Central memory CD8-positive, alpha-beta T cell (primary cell): ENCODE measurements at regions not wholly inside any gene's neighbourhood (a gene's known extent, or its start where the extent isn't known, plus 50 kb on each side); places are given as distances from the start of the nearest gene placed in this dataset.

ENCODE experiments used
- ATAC-seq: fragments of 150-1000 bp; cut with Tn5 transposase; replicated peaks from 2 replicates; pipeline ENCODE4 v1.10.0; 2022; ENCODE audit warnings: mild to moderate bottlenecking, moderate FRiP score, moderate number of reproducible peaks; ENCODE audit not compliant: poor library complexity, severe bottlenecking; ENCODE audit errors: extremely low read depth
- DNase-seq, 2 donors: peaks; one replicate each; pipeline ENCODE4 v3.0.0; 2021; ENCODE audit warnings: low spot score in 2 of 2
- H3K27ac Mint-ChIP-seq: one replicate; pipeline ENCODE4 v1.8.0; 2022; ENCODE audit warnings: low read depth, mild to moderate bottlenecking, moderate library complexity, mixed read lengths
- H3K27me3 Mint-ChIP-seq: one replicate; pipeline ENCODE4 v1.8.0; 2022; ENCODE audit warnings: mixed read lengths
- H3K36me3 Mint-ChIP-seq: one replicate; pipeline ENCODE4 v1.8.0; 2022; ENCODE audit warnings: mild to moderate bottlenecking, moderate library complexity, mixed read lengths; ENCODE audit not compliant: insufficient read depth
- H3K4me1 Mint-ChIP-seq: one replicate; pipeline ENCODE4 v1.8.0; 2022; ENCODE audit warnings: mixed read lengths
- H3K4me3 Mint-ChIP-seq: one replicate; pipeline ENCODE4 v1.8.0; 2022; ENCODE audit warnings: mild to moderate bottlenecking, moderate library complexity, mixed read lengths
- H3K9me3 Mint-ChIP-seq: one replicate; pipeline ENCODE4 v1.8.0; 2022; ENCODE audit warnings: mixed read lengths

DNA sequence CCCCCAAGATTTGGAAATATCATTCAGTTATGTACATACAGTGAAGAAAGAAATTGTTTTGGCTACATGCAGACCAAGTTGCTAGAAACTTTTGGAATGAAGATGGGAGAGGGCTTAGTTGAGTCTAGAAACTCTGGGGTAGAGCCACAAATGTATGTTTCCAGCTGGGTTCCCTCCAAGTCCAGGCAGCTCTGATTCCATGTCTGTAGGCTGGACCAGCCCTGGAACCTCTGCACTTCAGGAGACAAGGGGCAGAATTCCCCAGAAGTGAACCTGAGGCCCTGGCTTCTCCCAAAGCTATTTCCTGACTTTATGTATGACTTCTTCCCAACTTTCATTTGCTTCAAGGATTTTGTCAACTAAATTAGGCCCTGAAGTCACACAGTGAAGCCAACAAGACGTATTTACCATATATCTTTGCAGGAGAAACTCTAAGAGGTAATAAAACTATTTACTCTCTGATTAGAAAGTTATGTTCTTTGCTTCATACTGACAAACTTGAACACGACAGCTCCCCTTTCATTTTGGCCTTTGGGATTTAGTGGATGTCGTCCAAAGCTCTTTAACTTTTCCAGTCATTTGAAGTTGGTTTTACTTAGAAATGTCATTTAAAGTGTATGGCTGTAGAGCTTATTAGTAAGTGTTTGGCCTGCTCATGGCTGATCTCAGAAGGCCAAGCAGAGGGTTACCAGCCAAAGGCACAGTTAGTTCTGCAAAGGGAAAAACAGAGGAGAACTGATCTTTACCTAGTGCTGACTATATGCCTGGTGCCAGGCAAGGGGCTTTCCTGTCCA lies 152.0 kb upstream of the SLC28A3 start:
- H3K36me3 Mint-ChIP-seq: no peaks in the 10 kb centered on the region
- H3K4me1 Mint-ChIP-seq: no peaks in the 10 kb centered on the region
- no peak overlapping the region for H3K4me3 Mint-ChIP-seq
- no peak overlapping the region for H3K27ac Mint-ChIP-seq
- peaks cover 21% of the 10 kb centered on the region for H3K27me3 Mint-ChIP-seq
- DNase-seq (no peak), ATAC-seq (no peak)
- peaks cover 6% of the 10 kb centered on the region for H3K9me3 Mint-ChIP-seq

DNA sequence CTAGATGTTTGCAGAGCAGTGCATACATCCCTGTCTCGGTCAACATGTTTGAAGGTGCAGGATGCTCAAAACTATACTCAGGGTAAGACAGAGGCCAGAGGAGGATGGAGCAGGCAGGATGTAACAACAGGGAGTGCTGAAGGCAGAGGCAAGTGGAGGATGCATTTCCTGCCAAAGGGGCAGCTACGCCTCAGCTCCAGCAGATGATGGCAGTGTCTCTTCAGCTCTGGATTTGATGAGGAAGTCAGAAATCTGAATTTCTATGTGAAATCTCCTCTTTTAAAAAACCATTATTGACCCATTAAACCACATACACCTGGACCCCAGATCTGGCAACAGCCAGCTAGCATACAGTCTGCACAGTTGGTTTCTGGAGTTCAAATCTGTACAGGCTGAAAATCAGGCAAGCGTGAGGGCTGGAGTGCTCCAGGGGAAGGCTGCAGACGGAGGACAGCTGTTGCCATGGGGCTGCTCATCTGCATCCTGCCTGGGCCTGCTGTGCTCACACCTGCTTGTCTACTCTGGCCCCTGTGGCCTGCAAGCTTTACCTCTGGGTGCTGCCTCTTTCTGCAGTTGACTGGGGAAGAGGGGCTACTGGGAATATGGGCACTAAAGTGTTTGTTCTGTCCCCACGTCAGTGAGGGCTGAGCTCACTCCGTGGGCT lies 152.9 kb upstream of the SLC28A3 start:
- Mint-ChIP-seq H3K4me1 (no peaks in the 10 kb centered on the region), H3K4me3 (no peak overlapping the region), H3K9me3 (peaks cover 6% of the 10 kb centered on the region), H3K27ac (no peak overlapping the region), H3K27me3 (peaks cover 21% of the 10 kb centered on the region), H3K36me3 (no peaks in the 10 kb centered on the region)
- ATAC-seq (no peak), DNase-seq (no peak)

DNA sequence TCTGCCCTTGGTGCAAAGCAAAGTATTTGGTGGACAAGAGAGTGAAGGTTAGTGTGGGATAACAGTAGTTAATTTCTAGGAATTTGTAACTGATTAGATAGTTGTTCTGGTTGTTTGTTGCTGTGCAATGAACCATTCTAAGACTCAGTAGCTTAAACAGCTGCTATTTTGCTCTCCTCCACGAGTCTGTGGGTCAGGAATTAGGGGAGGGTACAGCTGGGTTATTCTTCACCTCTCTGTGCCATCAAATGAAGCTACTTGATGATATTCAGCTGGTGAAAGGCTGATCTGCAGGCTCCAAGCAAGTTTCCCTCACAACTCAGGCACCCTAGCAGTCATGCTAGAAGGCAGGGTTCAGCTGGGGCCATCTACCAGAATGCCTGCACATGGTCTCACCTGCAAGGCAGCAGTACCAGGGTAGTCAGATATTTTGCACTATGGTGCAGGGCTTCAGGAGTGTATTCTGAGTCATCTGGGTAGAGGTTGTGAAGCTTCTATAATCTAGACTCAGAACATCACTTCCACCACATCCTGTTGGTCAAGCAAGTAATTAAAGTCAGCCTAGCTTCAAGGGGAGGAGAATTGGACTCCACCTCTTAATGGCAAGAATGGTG lies 159.5 kb upstream of the SLC28A3 start:
- no peak for ATAC-seq
- Mint-ChIP-seq H3K36me3 (no peaks in the 10 kb centered on the region), H3K27ac (no peak overlapping the region), H3K27me3 (peaks cover 15% of the 10 kb centered on the region), H3K9me3 (no peaks in the 10 kb centered on the region), H3K4me3 (no peak overlapping the region), H3K4me1 (no peaks in the 10 kb centered on the region)
- no peak for DNase-seq

DNA sequence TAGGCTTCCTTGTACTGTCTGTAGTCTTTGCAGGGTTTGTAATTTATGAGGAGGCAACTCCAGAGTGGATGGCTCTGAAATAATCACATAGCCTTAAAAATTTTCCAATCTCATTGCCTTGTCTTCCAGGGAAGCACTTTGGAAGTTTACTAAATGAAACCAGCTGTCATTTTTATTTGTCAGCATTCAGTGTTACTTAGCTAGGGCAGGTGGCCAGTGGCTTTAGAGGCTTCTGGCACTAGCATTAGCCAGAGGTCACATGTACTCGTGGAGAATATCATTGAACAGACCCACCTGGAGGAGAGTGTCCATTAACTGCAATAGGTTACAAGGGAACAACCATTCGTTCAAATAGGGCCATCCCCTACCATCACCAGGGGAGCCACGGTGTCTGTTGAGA lies 160.3 kb upstream of the SLC28A3 start:
- Mint-ChIP-seq H3K36me3 (no peaks in the 10 kb centered on the region), H3K4me1 (no peaks in the 10 kb centered on the region), H3K4me3 (no peak overlapping the region), H3K27ac (no peak overlapping the region), H3K9me3 (no peaks in the 10 kb centered on the region), H3K27me3 (peaks cover 16% of the 10 kb centered on the region)
- no peak for DNase-seq
- no peak for ATAC-seq

DNA sequence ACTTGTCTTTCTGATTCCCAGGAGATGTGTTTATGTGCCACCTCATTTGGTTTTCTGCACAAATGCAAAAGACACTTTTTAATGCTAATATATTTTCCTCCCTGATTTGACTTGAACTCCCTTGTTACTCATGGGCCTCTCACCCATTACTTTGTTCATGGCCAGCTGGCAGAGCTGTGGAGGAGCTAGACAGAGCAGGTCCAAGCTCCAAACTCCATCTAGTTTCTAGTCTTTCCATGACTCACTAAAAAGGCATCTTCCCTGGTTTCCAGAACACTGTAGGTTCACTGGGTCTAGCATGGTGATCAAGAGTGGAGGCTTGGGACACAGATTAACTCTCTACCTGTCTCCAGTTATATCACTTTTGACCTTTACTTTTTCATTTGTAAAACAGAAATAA lies 161.0 kb upstream of the SLC28A3 start:
- H3K9me3 Mint-ChIP-seq: no peaks in the 10 kb centered on the region
- H3K4me1 Mint-ChIP-seq: no peaks in the 10 kb centered on the region
- no peak overlapping the region for H3K27ac Mint-ChIP-seq
- H3K4me3 Mint-ChIP-seq: no peak overlapping the region
- no peak for ATAC-seq
- no peak for DNase-seq
- peaks cover 16% of the 10 kb centered on the region for H3K27me3 Mint-ChIP-seq
- no peaks in the 10 kb centered on the region for H3K36me3 Mint-ChIP-seq

DNA sequence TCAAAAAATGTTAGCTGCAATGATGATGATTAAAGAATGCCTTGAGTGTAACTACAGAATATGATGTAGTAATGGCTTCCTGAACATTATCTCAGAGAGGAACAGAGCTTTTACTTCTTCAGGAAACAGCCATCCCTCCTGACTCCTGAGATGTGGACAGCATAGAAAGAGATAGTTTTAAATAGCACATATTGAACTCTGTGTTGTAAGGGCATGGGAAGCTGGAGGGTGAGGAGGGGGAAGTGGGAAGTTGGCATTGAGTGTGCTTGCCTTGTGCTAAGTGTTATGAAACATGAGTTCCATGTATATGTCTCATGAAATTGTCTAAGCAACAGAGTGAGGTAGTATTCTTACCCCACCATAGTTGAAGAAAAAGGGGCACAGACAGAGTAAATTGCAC lies 161.5 kb upstream of the SLC28A3 start:
- no peaks in the 10 kb centered on the region for H3K4me1 Mint-ChIP-seq
- no peaks in the 10 kb centered on the region for H3K9me3 Mint-ChIP-seq
- H3K4me3 Mint-ChIP-seq: no peak overlapping the region
- DNase-seq (no peak), ATAC-seq (no peak)
- peaks cover 16% of the 10 kb centered on the region for H3K27me3 Mint-ChIP-seq
- H3K36me3 Mint-ChIP-seq: no peaks in the 10 kb centered on the region
- no peak overlapping the region for H3K27ac Mint-ChIP-seq

DNA sequence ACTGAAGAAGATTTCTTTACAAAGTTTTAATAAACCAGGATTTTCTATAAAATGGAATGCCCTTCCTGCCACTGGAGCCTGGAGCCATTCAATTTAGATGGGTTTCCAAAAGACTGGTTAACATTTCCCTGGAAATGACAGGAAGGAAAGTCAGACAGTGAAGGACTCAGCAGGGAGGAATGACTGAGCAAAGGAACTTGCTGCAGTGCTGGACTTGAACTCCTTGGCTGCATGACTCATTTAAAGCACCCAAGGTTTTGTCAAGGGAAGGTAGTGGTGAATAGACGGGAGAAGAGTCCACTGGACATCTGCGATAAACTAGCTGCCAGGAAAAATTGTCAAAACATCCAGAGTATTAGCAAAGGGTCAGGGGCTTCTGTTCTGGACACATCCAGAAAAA lies 163.8 kb upstream of the SLC28A3 start:
- no peak overlapping the region for H3K4me3 Mint-ChIP-seq
- H3K36me3 Mint-ChIP-seq: no peaks in the 10 kb centered on the region
- H3K9me3 Mint-ChIP-seq: no peaks in the 10 kb centered on the region
- DNase-seq: no peak
- no peak overlapping the region for H3K27ac Mint-ChIP-seq
- no peak for ATAC-seq
- H3K27me3 Mint-ChIP-seq: peaks cover 16% of the 10 kb centered on the region
- no peaks in the 10 kb centered on the region for H3K4me1 Mint-ChIP-seq

DNA sequence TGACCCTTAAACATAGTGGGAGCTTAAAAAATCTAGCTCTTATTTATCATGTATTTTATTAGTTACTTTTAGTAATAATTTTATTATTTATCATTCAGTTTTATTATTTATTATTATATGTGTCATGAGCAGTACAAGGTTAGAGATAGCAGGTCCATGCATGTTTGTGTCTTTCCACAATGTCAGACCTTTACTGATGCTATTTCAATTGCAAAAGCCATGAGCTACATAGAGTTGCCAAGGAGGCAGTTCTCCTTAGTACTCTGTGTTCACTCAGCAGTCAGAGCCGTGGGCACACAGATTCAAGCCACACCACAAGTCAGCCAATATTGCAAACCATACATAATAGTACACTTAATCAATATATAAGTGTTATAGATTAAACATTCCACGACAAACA lies 157.9 kb upstream of the NTRK2 start:
- peaks cover 27% of the 10 kb centered on the region for H3K27me3 Mint-ChIP-seq

DNA sequence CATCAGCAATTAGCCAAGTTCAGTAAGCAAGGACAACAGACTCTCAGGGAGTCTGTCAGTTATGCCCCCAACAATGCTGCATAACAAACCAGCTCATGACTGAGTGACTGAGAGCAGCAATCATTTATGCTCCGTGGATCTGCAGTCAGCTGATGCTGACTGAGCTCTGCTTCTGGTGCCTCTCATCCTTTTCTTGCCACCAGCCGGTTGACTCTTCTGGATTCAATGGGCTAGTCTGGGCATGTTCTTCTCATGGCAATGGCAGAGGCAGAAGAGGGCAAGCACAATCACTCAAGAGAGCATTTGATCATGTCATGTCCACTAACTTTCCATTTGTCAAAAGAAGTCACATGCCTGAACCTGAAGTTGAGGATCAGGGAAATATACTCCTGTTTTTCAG lies 157.0 kb upstream of the NTRK2 start:
- Mint-ChIP-seq H3K4me1 (no peaks in the 10 kb centered on the region), H3K27me3 (peaks cover 27% of the 10 kb centered on the region), H3K36me3 (no peaks in the 10 kb centered on the region), H3K27ac (no peak overlapping the region), H3K4me3 (no peak overlapping the region), H3K9me3 (no peaks in the 10 kb centered on the region)
- ATAC-seq (no peak), DNase-seq (no peak)

More for the DNA sequence above, 157.9 kb upstream of the NTRK2 start:
- DNase-seq (no peak), ATAC-seq (no peak)
- Mint-ChIP-seq H3K4me3 (no peak overlapping the region), H3K4me1 (no peaks in the 10 kb centered on the region), H3K9me3 (no peaks in the 10 kb centered on the region), H3K36me3 (no peaks in the 10 kb centered on the region), H3K27ac (no peak overlapping the region)

DNA sequence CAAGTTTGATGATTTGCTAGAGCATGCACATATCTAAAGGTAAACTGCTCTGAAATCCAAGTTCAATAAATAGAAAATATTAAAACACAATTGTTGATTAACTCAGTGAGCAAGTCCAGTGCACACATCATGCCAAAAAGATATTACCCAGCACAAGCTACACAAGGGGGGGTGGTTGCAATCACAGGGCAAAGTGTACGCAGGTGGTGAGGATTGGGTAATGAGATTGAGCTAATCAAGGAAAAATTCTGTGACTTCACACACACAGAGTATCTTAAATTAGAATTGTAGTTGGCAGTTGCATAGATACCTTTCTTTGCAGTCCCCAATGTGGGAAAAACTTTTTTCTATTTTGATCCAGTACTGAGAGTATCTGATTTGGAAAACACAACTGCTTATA lies 156.1 kb upstream of the NTRK2 start:
- no peaks in the 10 kb centered on the region for H3K36me3 Mint-ChIP-seq
- ATAC-seq (no peak), DNase-seq (no peak)
- peaks cover 27% of the 10 kb centered on the region for H3K27me3 Mint-ChIP-seq
- H3K9me3 Mint-ChIP-seq: no peaks in the 10 kb centered on the region
- H3K4me1 Mint-ChIP-seq: no peaks in the 10 kb centered on the region
- no peak overlapping the region for H3K27ac Mint-ChIP-seq
- no peak overlapping the region for H3K4me3 Mint-ChIP-seq

DNA sequence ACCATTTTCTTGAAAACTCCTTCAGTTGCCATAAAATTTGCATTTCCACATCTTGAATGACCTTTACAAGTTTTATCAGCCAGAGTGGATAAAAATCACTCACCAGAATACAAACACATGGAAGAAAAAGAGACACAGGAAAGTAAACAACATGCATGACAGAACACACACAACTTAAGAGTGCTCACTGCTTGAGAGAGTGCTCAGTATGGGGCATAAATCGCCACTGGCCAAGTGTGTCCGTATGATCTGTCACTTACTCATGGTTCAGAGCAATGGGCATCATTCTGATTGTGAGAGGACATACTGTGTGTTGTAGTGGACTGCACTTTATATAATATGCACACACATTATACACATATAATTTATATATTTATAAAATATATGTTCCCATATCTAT lies 155.6 kb upstream of the NTRK2 start:
- DNase-seq: no peak
- H3K36me3 Mint-ChIP-seq: no peaks in the 10 kb centered on the region
- no peaks in the 10 kb centered on the region for H3K9me3 Mint-ChIP-seq
- no peak for ATAC-seq
- peaks cover 27% of the 10 kb centered on the region for H3K27me3 Mint-ChIP-seq
- H3K27ac Mint-ChIP-seq: no peak overlapping the region
- no peak overlapping the region for H3K4me3 Mint-ChIP-seq
- H3K4me1 Mint-ChIP-seq: no peaks in the 10 kb centered on the region

DNA sequence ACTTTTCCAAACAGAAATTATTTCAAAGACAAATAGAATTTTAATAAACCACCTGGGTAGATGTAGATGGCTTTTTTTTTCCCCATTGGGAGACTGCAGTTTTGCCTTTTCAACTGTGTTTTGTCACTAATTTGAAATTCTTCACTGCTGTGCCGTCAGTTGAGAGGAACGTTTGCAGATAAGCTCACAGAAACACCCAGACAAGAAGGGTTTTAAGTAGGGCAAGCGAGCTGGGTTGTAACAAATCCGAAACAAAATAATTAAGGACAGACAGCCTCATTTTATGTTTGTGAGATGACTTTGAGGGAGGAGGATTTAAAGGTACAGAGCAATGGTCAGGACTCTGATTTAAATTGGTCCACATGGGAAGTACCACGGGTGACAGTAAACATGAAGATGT lies 155.1 kb upstream of the NTRK2 start:
- ATAC-seq: no peak
- H3K36me3 Mint-ChIP-seq: no peaks in the 10 kb centered on the region
- H3K4me3 Mint-ChIP-seq: no peak overlapping the region
- no peak for DNase-seq
- no peaks in the 10 kb centered on the region for H3K4me1 Mint-ChIP-seq
- no peaks in the 10 kb centered on the region for H3K9me3 Mint-ChIP-seq
- peaks cover 27% of the 10 kb centered on the region for H3K27me3 Mint-ChIP-seq
- no peak overlapping the region for H3K27ac Mint-ChIP-seq

DNA sequence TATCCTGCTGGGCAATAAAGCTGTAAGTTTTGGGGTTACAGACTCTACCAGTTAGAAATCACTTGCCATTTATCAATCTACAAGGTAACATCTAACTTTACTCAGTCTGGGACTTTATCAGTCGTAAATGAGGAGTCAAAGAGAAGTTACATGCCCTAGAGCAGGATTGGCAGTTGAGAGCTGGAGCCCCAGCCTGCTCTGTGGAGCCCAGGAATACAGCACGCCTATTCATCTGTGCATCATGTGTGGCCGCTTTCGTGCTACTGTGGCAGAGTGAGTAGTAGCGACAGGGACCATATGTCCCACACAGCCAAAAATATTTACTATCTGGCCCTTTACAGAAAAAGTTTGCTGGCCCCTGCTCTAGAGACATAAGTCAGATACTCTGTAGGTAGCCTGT lies 152.5 kb upstream of the NTRK2 start:
- Mint-ChIP-seq H3K36me3 (no peaks in the 10 kb centered on the region), H3K27me3 (peaks cover 21% of the 10 kb centered on the region), H3K9me3 (no peaks in the 10 kb centered on the region), H3K4me1 (no peaks in the 10 kb centered on the region), H3K27ac (no peak overlapping the region), H3K4me3 (no peak overlapping the region)
- no peak for DNase-seq
- no peak for ATAC-seq
